K562 (cell line): ENCODE measurements at regions not wholly inside any gene's neighbourhood (a gene's known extent, or its start where the extent isn't known, plus 50 kb on each side); places are given as distances from the start of the nearest gene placed in this dataset.

ENCODE experiments used
- CTCF ChIP-seq, 3 experiments: IDR thresholded peaks in 2 of 3; conservative IDR thresholded peaks in 1 of 3; 2 replicates each; pipeline ENCODE4 v1.5.1; 2011 to 2012; ENCODE audit warnings: low read length in 3 of 3, mild to moderate bottlenecking in 3 of 3, control low read depth in 2 of 3, improper control_type of control experiment in 1 of 3, inconsistent platforms in 1 of 3, low read depth in 1 of 3, mixed read lengths in 1 of 3, moderate library complexity in 1 of 3; ENCODE audit not compliant: insufficient read depth in 2 of 3
- EZH2 ChIP-seq: IDR thresholded peaks from 2 replicates; pipeline ENCODE4 v1.6.1; 2012; ENCODE audit warnings: low read depth, mild to moderate bottlenecking, inconsistent platforms, low read length, borderline replicate concordance
- REST ChIP-seq, 2 experiments: fragments of 450-650 bp; formaldehyde crosslinking in 1 of 2; IDR thresholded peaks; 2 replicates each; pipeline versions ENCODE4 v1.4.0 to v1.6.1; 2014 to 2020; ENCODE audit warnings: mild to moderate bottlenecking in 2 of 2, borderline replicate concordance in 1 of 2, low read depth in 1 of 2
- RNF2 ChIP-seq: sonication (generic); IDR thresholded peaks from 2 replicates; pipeline ENCODE4 v1.6.1; 2016
- SMARCA4 ChIP-seq: fragments of 450-650 bp; IDR thresholded peaks from 2 replicates; pipeline ENCODE4 v1.6.1; 2016
- SPI1 ChIP-seq: IDR thresholded peaks from 2 replicates; pipeline ENCODE4 v1.6.1; 2011; ENCODE audit warnings: low read depth, low read length, control low read depth, borderline replicate concordance
- YY1 ChIP-seq, 3 experiments: IDR thresholded peaks; 2 replicates each; pipeline ENCODE4 v1.6.1; 2011; ENCODE audit warnings: low read length in 2 of 3, mild to moderate bottlenecking in 2 of 3, moderate library complexity in 2 of 3, borderline replicate concordance in 1 of 3, control low read depth in 1 of 3, low read depth in 1 of 3; ENCODE audit not compliant: insufficient read depth in 3 of 3, insufficient replicate concordance in 2 of 3, control insufficient read depth in 1 of 3, insufficient read length in 1 of 3; ENCODE audit errors: extremely low read depth in 1 of 3
- TF ChIP-seq, protein P1 (sequence below): sonication (generic); formaldehyde crosslinking; IDR thresholded peaks from 2 replicates; pipeline ENCODE4 v1.8.1; 2023; ENCODE audit warnings: mild to moderate bottlenecking, missing genetic modification reagents, moderate library complexity
- TF ChIP-seq, protein P2 (sequence below): sonication (generic); formaldehyde crosslinking; IDR thresholded peaks from 2 replicates; pipeline ENCODE4 v1.8.0; 2022; ENCODE audit warnings: missing genetic modification reagents, mild to moderate bottlenecking, moderate library complexity, borderline replicate concordance

DNA sequence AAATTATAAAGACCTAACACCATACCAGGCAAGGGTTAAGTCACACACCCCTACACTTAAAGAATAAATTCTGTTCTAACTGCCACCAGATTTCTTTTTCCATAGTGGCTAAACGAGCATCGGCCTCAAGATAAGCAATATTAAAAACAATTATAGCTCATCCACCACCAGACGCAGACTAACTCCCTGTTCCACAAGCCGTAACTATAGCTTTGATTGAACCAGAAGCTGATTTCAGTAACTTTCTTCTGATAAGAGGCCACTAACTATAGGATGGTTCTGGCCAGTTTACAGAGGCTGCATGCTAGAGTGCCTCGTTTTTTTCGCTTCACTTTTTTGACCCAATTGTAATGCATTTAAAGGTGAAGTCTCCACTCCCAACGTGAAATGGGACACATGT is 238.8 kb downstream of the MRPL39 start:
- TF ChIP-seq SPI1 (no peak), SMARCA4 (no peak), CTCF (IDR thresholded peaks at IDR 0.05 in 2 of 3, conservative IDR thresholded peaks at IDR 0.05 in 1 of 3; ENCODE audit: insufficient read depth in 2 of 3, low read depth in 1 of 3, low read length in 3 of 3) (no peak), EZH2 (no peak), YY1 (IDR thresholded peaks at IDR 0.05; ENCODE audit: borderline replicate concordance in 1 of 3, control insufficient read depth in 1 of 3, extremely low read depth in 1 of 3, insufficient read depth in 3 of 3, insufficient read length in 1 of 3, insufficient replicate concordance in 2 of 3, low read depth in 1 of 3, low read length in 2 of 3) (no peak), REST (IDR thresholded peaks at IDR 0.05; ENCODE audit: borderline replicate concordance) (no peak), REST (CRISPR knock-in tag; IDR thresholded peaks at IDR 0.05; ENCODE audit: low read depth) (no peak), RNF2 (no peak)
- TF ChIP-seq, protein P1, sequence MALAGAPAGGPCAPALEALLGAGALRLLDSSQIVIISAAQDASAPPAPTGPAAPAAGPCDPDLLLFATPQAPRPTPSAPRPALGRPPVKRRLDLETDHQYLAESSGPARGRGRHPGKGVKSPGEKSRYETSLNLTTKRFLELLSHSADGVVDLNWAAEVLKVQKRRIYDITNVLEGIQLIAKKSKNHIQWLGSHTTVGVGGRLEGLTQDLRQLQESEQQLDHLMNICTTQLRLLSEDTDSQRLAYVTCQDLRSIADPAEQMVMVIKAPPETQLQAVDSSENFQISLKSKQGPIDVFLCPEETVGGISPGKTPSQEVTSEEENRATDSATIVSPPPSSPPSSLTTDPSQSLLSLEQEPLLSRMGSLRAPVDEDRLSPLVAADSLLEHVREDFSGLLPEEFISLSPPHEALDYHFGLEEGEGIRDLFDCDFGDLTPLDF (CRISPR knock-in tag): no peak
- TF ChIP-seq, protein P2, sequence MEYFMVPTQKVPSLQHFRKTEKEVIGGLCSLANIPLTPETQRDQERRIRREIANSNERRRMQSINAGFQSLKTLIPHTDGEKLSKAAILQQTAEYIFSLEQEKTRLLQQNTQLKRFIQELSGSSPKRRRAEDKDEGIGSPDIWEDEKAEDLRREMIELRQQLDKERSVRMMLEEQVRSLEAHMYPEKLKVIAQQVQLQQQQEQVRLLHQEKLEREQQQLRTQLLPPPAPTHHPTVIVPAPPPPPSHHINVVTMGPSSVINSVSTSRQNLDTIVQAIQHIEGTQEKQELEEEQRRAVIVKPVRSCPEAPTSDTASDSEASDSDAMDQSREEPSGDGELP (CRISPR knock-in tag): no peak
